Renal cortical epithelial cell (primary cell): ENCODE measurements at regions not wholly inside any gene's neighbourhood (a gene's known extent, or its start where the extent isn't known, plus 50 kb on each side); places are given as distances from the start of the nearest gene placed in this dataset.

Experiments
- DNase-seq: peaks from one replicate; pipeline ENCODE4 v3.0.0-alpha.2; 2011; ENCODE audit warnings: low read depth

GRCh38 chr15:87245592-87245991, 1010.9 kb downstream of the NTRK3 start:
- DNase-seq: no peak

- no peak for DNase-seq
Measured at GRCh38 chr15:87243474-87243873, 1013.1 kb downstream of the NTRK3 start.

- DNase-seq: no peak
Measured at GRCh38 chr15:87239582-87240230, 1016.8 kb downstream of the NTRK3 start.

GRCh38 chr15:87238451-87239068, 1018.0 kb downstream of the NTRK3 start:
- DNase-seq: no peak

GRCh38 chr15:87228460-87228859, 1028.1 kb downstream of the NTRK3 start:
- DNase-seq: no peak

- no peak for DNase-seq
Measured at GRCh38 chr15:87227846-87228245, 1028.7 kb downstream of the NTRK3 start.

GRCh38 chr15:87225436-87225835, 1031.1 kb downstream of the NTRK3 start:
- DNase-seq: no peak

GRCh38 chr15:87224404-87224803, 1032.1 kb downstream of the NTRK3 start:
- DNase-seq: no peak

GRCh38 chr15:87219650-87220615, 1036.6 kb downstream of the NTRK3 start:
- DNase-seq: no peak

GRCh38 chr15:87215100-87215499, 1041.4 kb downstream of the NTRK3 start:
- no peak for DNase-seq

- no peak for DNase-seq
Measured at GRCh38 chr15:87213626-87214025, 1042.9 kb downstream of the NTRK3 start.

- no peak for DNase-seq
Measured at GRCh38 chr15:87212041-87212440, 1044.5 kb downstream of the NTRK3 start.

- no peak for DNase-seq
Measured at GRCh38 chr15:87211547-87211946, 1045.0 kb downstream of the NTRK3 start.

GRCh38 chr15:87209891-87210689, 1046.4 kb downstream of the NTRK3 start:
- DNase-seq: no peak

- DNase-seq: no peak
Measured at GRCh38 chr15:87207990-87208580, 1048.5 kb downstream of the NTRK3 start.

- DNase-seq: no peak
Measured at GRCh38 chr15:87207251-87207650, 1049.3 kb downstream of the NTRK3 start.

- DNase-seq: no peak
Measured at GRCh38 chr15:87201986-87202385, 1054.6 kb downstream of the NTRK3 start.

GRCh38 chr15:87200149-87200548, 1056.4 kb downstream of the NTRK3 start:
- no peak for DNase-seq

- DNase-seq: no peak
Measured at GRCh38 chr15:87197981-87198380, 1058.6 kb downstream of the NTRK3 start.

GRCh38 chr15:87196498-87196897, 1060.0 kb downstream of the NTRK3 start:
- no peak for DNase-seq

GRCh38 chr15:87193481-87193880, 1063.1 kb downstream of the NTRK3 start:
- DNase-seq: no peak
